HL-60 (cell line): ENCODE measurements at regions not wholly inside any gene's neighbourhood (a gene's known extent, or its start where the extent isn't known, plus 50 kb on each side); places are given as distances from the start of the nearest gene placed in this dataset.

Experiments used
- DNase-seq, 2 experiments: peaks; one replicate each; pipeline ENCODE4 v3.0.0-alpha.2; 2010 to 2020; ENCODE audit warnings: low read depth in 1 of 2, low spot score in 1 of 2
- H3K27ac ChIP-seq: fragments of 250-450 bp; sonication (Bioruptor Pico); replicated peaks from 2 replicates; pipeline ENCODE4 v1.5.1; 2020; ENCODE audit warnings: mild to moderate bottlenecking, moderate library complexity
- H3K27me3 ChIP-seq: fragments of 250-450 bp; sonication (Bioruptor Pico); 2 replicates; pipeline ENCODE4 v1.5.1; 2021; ENCODE audit warnings: mild to moderate bottlenecking, moderate library complexity; ENCODE audit not compliant: insufficient read depth, poor library complexity, severe bottlenecking
- H3K4me3 ChIP-seq: replicated peaks from 2 replicates; pipeline ENCODE4 v1.5.1; 2011; ENCODE audit warnings: mild to moderate bottlenecking, control low read depth, low read length; ENCODE audit not compliant: insufficient read depth
- CTCF ChIP-seq: IDR thresholded peaks from one replicate; pipeline ENCODE4 v1.5.1; 2011; ENCODE audit warnings: low read length, control low read depth, inconsistent platforms; ENCODE audit not compliant: insufficient read depth
- GABPA ChIP-seq: IDR thresholded peaks from 2 replicates; pipeline ENCODE4 v1.6.1; 2012; ENCODE audit warnings: low read depth
- POLR2AphosphoS5 ChIP-seq: IDR thresholded peaks from 2 replicates; pipeline ENCODE4 v1.6.1; 2012; ENCODE audit warnings: low read depth
- REST ChIP-seq: IDR thresholded peaks from 2 replicates; pipeline ENCODE4 v1.6.1; 2012; ENCODE audit warnings: low read depth; ENCODE audit not compliant: insufficient replicate concordance
- SPI1 ChIP-seq: IDR thresholded peaks from 2 replicates; pipeline ENCODE4 v1.6.1; 2012; ENCODE audit warnings: low read depth, mild to moderate bottlenecking, borderline replicate concordance

- DNase-seq: no peak
- Histone ChIP-seq H3K27ac (no peak overlapping the region), H3K27me3 (peaks cover 7% of the 10 kb centered on the region), H3K4me3 (no peak overlapping the region)
- no peak for TF ChIP-seq REST
- TF ChIP-seq GABPA: no peak
These were observed 88.5 kb downstream of the ADRA2C start for GRCh38 chr4:3854661-3855060.

- no peak for TF ChIP-seq SPI1
- TF ChIP-seq CTCF: no peak
- no peak for TF ChIP-seq GABPA
- no peak for TF ChIP-seq POLR2AphosphoS5
- no peak for TF ChIP-seq REST
- Histone ChIP-seq H3K27ac (no peak overlapping the region), H3K4me3 (no peak overlapping the region), H3K27me3 (peaks cover 7% of the 10 kb centered on the region)
- no peak for DNase-seq
These were observed 89.5 kb downstream of the ADRA2C start for GRCh38 chr4:3855646-3856045.

GRCh38 chr4:3856604-3857204 is 90.5 kb downstream of the ADRA2C start:
- Histone ChIP-seq H3K4me3 (no peak overlapping the region), H3K27me3 (peaks cover 5% of the 10 kb centered on the region), H3K27ac (no peak overlapping the region)
- DNase-seq: no peak
- TF ChIP-seq CTCF: no peak
- TF ChIP-seq REST: no peak
- no peak for TF ChIP-seq GABPA
- no peak for TF ChIP-seq SPI1
- TF ChIP-seq POLR2AphosphoS5: no peak
